GM23338 (cell line): ENCODE measurements at regions not wholly inside any gene's neighbourhood (a gene's known extent, or its start where the extent isn't known, plus 50 kb on each side); places are given as distances from the start of the nearest gene placed in this dataset.

Source experiments
- ATAC-seq: fragments of 200-7000 bp; cut with Tn5 transposase; 3 replicates; pipeline ENCODE4 v1.9.1; 2020
- DNase-seq: peaks from one replicate; pipeline ENCODE4 v3.0.0-alpha.2; 2015; ENCODE audit warnings: low spot score
- H2AFZ ChIP-seq: fragments of 200-600 bp; sonication (generic); 2 replicates; pipeline ENCODE4 v1.8.0; 2016; ENCODE audit warnings: antibody characterized with exemption, mild to moderate bottlenecking, moderate library complexity
- H3F3A ChIP-seq: fragments of 200-600 bp; sonication (generic); replicated peaks from 2 replicates; pipeline ENCODE4 v1.8.0; 2017; ENCODE audit warnings: antibody characterized with exemption, mixed run types, low read depth
- H3K27ac ChIP-seq: fragments of 200-600 bp; sonication (generic); 2 replicates; pipeline ENCODE4 v1.6.1; 2016; ENCODE audit warnings: low read depth
- H3K27me3 ChIP-seq: fragments of 200-600 bp; sonication (generic); 2 replicates; pipeline ENCODE4 v1.8.0; 2016; ENCODE audit warnings: mild to moderate bottlenecking, mixed run types, moderate library complexity; ENCODE audit not compliant: insufficient read depth
- H3K36me3 ChIP-seq: fragments of 200-600 bp; sonication (generic); 2 replicates; pipeline ENCODE4 v1.8.0; 2016; ENCODE audit warnings: mild to moderate bottlenecking; ENCODE audit not compliant: insufficient read depth
- H3K4me1 ChIP-seq: fragments of 200-600 bp; sonication (generic); 2 replicates; pipeline ENCODE4 v1.8.0; 2016; ENCODE audit warnings: mild to moderate bottlenecking, moderate library complexity; ENCODE audit not compliant: insufficient read depth
- H3K4me2 ChIP-seq: fragments of 200-600 bp; sonication (generic); 2 replicates; pipeline ENCODE4 v1.7.1; 2017; ENCODE audit warnings: mixed run types
- H3K4me3 ChIP-seq: fragments of 200-600 bp; sonication (generic); 2 replicates; pipeline ENCODE4 v1.6.1; 2016; ENCODE audit warnings: mixed run types
- H3K79me2 ChIP-seq: fragments of 200-600 bp; sonication (generic); replicated peaks from 2 replicates; pipeline ENCODE4 v1.8.0; 2017; ENCODE audit warnings: mild to moderate bottlenecking; ENCODE audit not compliant: insufficient read depth
- H3K9me2 ChIP-seq: fragments of 200-600 bp; sonication (generic); 2 replicates; pipeline ENCODE4 v1.8.0; 2017; ENCODE audit not compliant: insufficient read depth
- H4K20me1 ChIP-seq: fragments of 200-600 bp; sonication (generic); replicated peaks from 2 replicates; pipeline ENCODE4 v1.8.0; 2017; ENCODE audit warnings: mild to moderate bottlenecking; ENCODE audit not compliant: insufficient read depth
- H3K27ac Mint-ChIP-seq: 2 replicates; pipeline ENCODE4 v1.8.0; 2020; ENCODE audit warnings: inconsistent platforms, mild to moderate bottlenecking, moderate library complexity, mixed read lengths
- H3K27me3 Mint-ChIP-seq: 3 replicates; pipeline ENCODE4 v1.8.0; 2022; ENCODE audit warnings: low read depth, mild to moderate bottlenecking, moderate library complexity, mixed read lengths, inconsistent platforms; ENCODE audit not compliant: insufficient read depth, poor library complexity
- H3K36me3 Mint-ChIP-seq: 3 replicates; pipeline ENCODE4 v1.8.0; 2021; ENCODE audit warnings: low read depth, mild to moderate bottlenecking, inconsistent platforms, moderate library complexity, mixed read lengths
- H3K4me1 Mint-ChIP-seq: 3 replicates; pipeline ENCODE4 v1.8.0; 2020; ENCODE audit warnings: mild to moderate bottlenecking, inconsistent platforms, mixed read lengths
- H3K4me3 Mint-ChIP-seq: 3 replicates; pipeline ENCODE4 v1.8.0; 2021; ENCODE audit warnings: moderate library complexity, mild to moderate bottlenecking, inconsistent platforms, mixed read lengths
- H3K9me3 Mint-ChIP-seq: 3 replicates; pipeline ENCODE4 v1.8.0; 2020; ENCODE audit warnings: moderate library complexity, mild to moderate bottlenecking, inconsistent platforms, mixed read lengths
- CREB1 ChIP-seq: fragments of 250-450 bp; sonication (Bioruptor Pico); IDR thresholded peaks from 2 replicates; pipeline ENCODE4 v1.5.0; 2020; ENCODE audit warnings: low read depth, mild to moderate bottlenecking, moderate library complexity
- EZH2 ChIP-seq: fragments of 200-600 bp; sonication (generic); IDR thresholded peaks from one replicate; pipeline ENCODE4 v1.8.0; 2017; ENCODE audit warnings: antibody characterized with exemption, mild to moderate bottlenecking, low read depth; ENCODE audit not compliant: unreplicated experiment
- JUNB ChIP-seq: IDR thresholded peaks from one replicate; pipeline ENCODE4 v1.6.1; 2016; ENCODE audit warnings: antibody characterized with exemption; ENCODE audit not compliant: unreplicated experiment
- NANOG ChIP-seq: IDR thresholded peaks from 2 replicates; pipeline ENCODE4 v1.6.1; 2016; ENCODE audit warnings: antibody characterized with exemption, borderline replicate concordance
- TF ChIP-seq, protein P1 (sequence below): IDR thresholded peaks from 2 replicates; pipeline ENCODE4 v1.6.1; 2016; ENCODE audit warnings: antibody characterized with exemption
- TF ChIP-seq, protein P2 (sequence below): fragments of 250-450 bp; sonication (Bioruptor Pico); IDR thresholded peaks from 2 replicates; pipeline ENCODE4 v1.5.0; 2020; ENCODE audit warnings: mild to moderate bottlenecking, moderate library complexity

DNA sequence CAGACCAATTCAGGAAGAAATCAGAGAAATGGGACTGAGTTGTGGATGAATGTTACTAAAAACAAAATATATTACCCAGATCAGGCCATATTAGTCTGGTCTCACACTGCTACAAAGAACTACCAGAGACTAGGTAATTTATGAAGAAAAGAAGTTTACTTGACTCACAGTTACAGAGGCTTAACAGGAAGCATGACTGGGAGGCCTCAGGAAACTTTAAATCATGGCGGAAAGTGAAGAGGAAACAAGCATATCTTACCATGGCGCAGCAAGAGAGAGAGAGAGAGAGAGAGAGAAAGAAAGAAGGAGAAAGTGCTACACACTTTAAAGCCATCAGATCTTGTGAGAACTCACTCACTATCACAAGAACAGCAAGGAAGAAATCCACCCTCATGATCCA, 636.8 kb upstream of the GRM3 start:
- Histone ChIP-seq H3K36me3 (no peaks in the 10 kb centered on the region), H3K4me1 (peaks cover 9% of the 10 kb centered on the region), H3K9me2 (peaks cover 17% of the 10 kb centered on the region; the same call in 1 of the 2 replicates), H4K20me1 (no peaks in the 10 kb centered on the region), H3K4me3 (no peak overlapping the region), H3K27ac (no peak overlapping the region), H3F3A (no peaks in the 10 kb centered on the region), H3K79me2 (no peaks in the 10 kb centered on the region), H2AFZ (peak overlapping the region; percentile 57; the same call in 1 of the 2 replicates), H3K4me2 (no peak overlapping the region), H3K27me3 (no peaks in the 10 kb centered on the region)
- ATAC-seq (no peak), DNase-seq (no peak)
- Mint-ChIP-seq H3K9me3 (no peaks in the 10 kb centered on the region), H3K4me3 (no peak overlapping the region), H3K27me3 (no peaks in the 10 kb centered on the region), H3K4me1 (peaks cover 10% of the 10 kb centered on the region; the same call in 2 of the 3 replicates), H3K27ac (peak overlapping the region; percentile 2; the same call in 1 of the 2 replicates), H3K36me3 (no peaks in the 10 kb centered on the region)
- no peak for TF ChIP-seq CREB1 (CRISPR knock-in tag)
- TF ChIP-seq, protein P1, sequence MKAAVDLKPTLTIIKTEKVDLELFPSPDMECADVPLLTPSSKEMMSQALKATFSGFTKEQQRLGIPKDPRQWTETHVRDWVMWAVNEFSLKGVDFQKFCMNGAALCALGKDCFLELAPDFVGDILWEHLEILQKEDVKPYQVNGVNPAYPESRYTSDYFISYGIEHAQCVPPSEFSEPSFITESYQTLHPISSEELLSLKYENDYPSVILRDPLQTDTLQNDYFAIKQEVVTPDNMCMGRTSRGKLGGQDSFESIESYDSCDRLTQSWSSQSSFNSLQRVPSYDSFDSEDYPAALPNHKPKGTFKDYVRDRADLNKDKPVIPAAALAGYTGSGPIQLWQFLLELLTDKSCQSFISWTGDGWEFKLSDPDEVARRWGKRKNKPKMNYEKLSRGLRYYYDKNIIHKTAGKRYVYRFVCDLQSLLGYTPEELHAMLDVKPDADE, result no peak
- no peak for TF ChIP-seq NANOG
- TF ChIP-seq EZH2, result no peak
- no peak for TF ChIP-seq JUNB
- TF ChIP-seq, protein P2, sequence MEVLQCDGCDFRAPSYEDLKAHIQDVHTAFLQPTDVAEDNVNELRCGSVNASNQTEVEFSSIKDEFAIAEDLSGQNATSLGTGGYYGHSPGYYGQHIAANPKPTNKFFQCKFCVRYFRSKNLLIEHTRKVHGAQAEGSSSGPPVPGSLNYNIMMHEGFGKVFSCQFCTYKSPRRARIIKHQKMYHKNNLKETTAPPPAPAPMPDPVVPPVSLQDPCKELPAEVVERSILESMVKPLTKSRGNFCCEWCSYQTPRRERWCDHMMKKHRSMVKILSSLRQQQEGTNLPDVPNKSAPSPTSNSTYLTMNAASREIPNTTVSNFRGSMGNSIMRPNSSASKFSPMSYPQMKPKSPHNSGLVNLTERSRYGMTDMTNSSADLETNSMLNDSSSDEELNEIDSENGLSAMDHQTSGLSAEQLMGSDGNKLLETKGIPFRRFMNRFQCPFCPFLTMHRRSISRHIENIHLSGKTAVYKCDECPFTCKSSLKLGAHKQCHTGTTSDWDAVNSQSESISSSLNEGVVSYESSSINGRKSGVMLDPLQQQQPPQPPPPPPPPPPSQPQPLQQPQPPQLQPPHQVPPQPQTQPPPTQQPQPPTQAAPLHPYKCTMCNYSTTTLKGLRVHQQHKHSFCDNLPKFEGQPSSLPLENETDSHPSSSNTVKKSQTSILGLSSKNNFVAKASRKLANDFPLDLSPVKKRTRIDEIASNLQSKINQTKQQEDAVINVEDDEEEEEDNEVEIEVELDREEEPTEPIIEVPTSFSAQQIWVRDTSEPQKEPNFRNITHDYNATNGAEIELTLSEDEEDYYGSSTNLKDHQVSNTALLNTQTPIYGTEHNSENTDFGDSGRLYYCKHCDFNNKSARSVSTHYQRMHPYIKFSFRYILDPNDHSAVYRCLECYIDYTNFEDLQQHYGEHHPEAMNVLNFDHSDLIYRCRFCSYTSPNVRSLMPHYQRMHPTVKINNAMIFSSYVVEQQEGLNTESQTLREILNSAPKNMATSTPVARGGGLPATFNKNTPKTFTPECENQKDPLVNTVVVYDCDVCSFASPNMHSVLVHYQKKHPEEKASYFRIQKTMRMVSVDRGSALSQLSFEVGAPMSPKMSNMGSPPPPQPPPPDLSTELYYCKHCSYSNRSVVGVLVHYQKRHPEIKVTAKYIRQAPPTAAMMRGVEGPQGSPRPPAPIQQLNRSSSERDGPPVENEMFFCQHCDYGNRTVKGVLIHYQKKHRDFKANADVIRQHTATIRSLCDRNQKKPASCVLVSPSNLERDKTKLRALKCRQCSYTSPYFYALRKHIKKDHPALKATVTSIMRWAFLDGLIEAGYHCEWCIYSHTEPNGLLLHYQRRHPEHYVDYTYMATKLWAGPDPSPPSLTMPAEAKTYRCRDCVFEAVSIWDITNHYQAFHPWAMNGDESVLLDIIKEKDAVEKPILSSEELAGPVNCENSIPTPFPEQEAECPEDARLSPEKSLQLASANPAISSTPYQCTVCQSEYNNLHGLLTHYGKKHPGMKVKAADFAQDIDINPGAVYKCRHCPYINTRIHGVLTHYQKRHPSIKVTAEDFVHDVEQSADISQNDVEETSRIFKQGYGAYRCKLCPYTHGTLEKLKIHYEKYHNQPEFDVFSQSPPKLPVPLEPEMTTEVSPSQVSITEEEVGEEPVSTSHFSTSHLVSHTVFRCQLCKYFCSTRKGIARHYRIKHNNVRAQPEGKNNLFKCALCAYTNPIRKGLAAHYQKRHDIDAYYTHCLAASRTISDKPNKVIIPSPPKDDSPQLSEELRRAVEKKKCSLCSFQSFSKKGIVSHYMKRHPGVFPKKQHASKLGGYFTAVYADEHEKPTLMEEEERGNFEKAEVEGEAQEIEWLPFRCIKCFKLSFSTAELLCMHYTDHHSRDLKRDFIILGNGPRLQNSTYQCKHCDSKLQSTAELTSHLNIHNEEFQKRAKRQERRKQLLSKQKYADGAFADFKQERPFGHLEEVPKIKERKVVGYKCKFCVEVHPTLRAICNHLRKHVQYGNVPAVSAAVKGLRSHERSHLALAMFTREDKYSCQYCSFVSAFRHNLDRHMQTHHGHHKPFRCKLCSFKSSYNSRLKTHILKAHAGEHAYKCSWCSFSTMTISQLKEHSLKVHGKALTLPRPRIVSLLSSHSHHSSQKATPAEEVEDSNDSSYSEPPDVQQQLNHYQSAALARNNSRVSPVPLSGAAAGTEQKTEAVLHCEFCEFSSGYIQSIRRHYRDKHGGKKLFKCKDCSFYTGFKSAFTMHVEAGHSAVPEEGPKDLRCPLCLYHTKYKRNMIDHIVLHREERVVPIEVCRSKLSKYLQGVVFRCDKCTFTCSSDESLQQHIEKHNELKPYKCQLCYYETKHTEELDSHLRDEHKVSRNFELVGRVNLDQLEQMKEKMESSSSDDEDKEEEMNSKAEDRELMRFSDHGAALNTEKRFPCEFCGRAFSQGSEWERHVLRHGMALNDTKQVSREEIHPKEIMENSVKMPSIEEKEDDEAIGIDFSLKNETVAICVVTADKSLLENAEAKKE (CRISPR knock-in tag), result no peak
